SK-N-SH treated with all-trans-retinoic acid at 6 μM for 48 hours (cell line): ENCODE measurements at regions not wholly inside any gene's neighbourhood (a gene's known extent, or its start where the extent isn't known, plus 50 kb on each side); places are given as distances from the start of the nearest gene placed in this dataset.

Source experiments
- ATAC-seq: fragments of 200-7000 bp; cut with Tn5 transposase; 3 replicates; pipeline ENCODE4 v1.9.1; 2020; ENCODE audit warnings: mild to moderate bottlenecking, moderate library complexity
- ARNTL ChIP-seq: fragments of 450-650 bp; formaldehyde crosslinking; IDR thresholded peaks from 2 replicates; pipeline ENCODE4 v1.5.0; 2020; ENCODE audit warnings: low read depth, mild to moderate bottlenecking, moderate library complexity, borderline replicate concordance
- BACH2 ChIP-seq: fragments of 250-450 bp; sonication (Bioruptor Pico); IDR thresholded peaks from 2 replicates; pipeline ENCODE4 v1.9.0; 2021; ENCODE audit warnings: mild to moderate bottlenecking, borderline replicate concordance
- CREB5 ChIP-seq: fragments of 250-450 bp; sonication (Bioruptor Pico); IDR thresholded peaks from 2 replicates; pipeline ENCODE4 v1.5.1; 2020; ENCODE audit warnings: low read depth, mild to moderate bottlenecking, moderate library complexity
- CSDC2 ChIP-seq: fragments of 250-450 bp; sonication (Bioruptor Pico); IDR thresholded peaks from 2 replicates; pipeline ENCODE4 v1.5.0; 2020; ENCODE audit warnings: mild to moderate bottlenecking, moderate library complexity
- ESRRG ChIP-seq: fragments of 250-450 bp; sonication (Bioruptor Pico); IDR thresholded peaks from 2 replicates; pipeline ENCODE4 v1.6.1; 2021; ENCODE audit warnings: mild to moderate bottlenecking
- GLIS3 ChIP-seq: fragments of 250-450 bp; sonication (Bioruptor Pico); IDR thresholded peaks from 2 replicates; pipeline ENCODE4 v1.5.0; 2020; ENCODE audit warnings: mild to moderate bottlenecking, moderate library complexity
- PATZ1 ChIP-seq: fragments of 250-450 bp; sonication (Bioruptor Pico); IDR thresholded peaks from 2 replicates; pipeline ENCODE4 v1.8.0; 2020; ENCODE audit warnings: mild to moderate bottlenecking, moderate library complexity, borderline replicate concordance
- POU6F1 ChIP-seq: fragments of 250-450 bp; sonication (Bioruptor Pico); IDR thresholded peaks from 2 replicates; pipeline ENCODE4 v1.8.0; 2021; ENCODE audit warnings: low read depth, mild to moderate bottlenecking, moderate library complexity, borderline replicate concordance
- RARB ChIP-seq: fragments of 250-450 bp; sonication (Bioruptor Pico); IDR thresholded peaks from 2 replicates; pipeline ENCODE4 v1.8.0; 2021; ENCODE audit warnings: mild to moderate bottlenecking, moderate library complexity
- SNAI2 ChIP-seq: fragments of 250-450 bp; sonication (Bioruptor Pico); IDR thresholded peaks from 2 replicates; pipeline ENCODE4 v1.5.0; 2020; ENCODE audit warnings: mild to moderate bottlenecking, moderate library complexity
- TCF4 ChIP-seq: fragments of 250-450 bp; sonication (Bioruptor Pico); IDR thresholded peaks from 2 replicates; pipeline ENCODE4 v1.8.0; 2021; ENCODE audit warnings: mild to moderate bottlenecking, moderate library complexity, borderline replicate concordance
- TOX ChIP-seq: fragments of 250-450 bp; sonication (Bioruptor Pico); IDR thresholded peaks from 2 replicates; pipeline ENCODE4 v1.8.0; 2021; ENCODE audit warnings: mild to moderate bottlenecking, moderate library complexity, borderline replicate concordance
- TSHZ2 ChIP-seq: fragments of 250-450 bp; sonication (Bioruptor Pico); IDR thresholded peaks from 2 replicates; pipeline ENCODE4 v1.5.0; 2020; ENCODE audit warnings: mild to moderate bottlenecking, moderate library complexity
- ZC3H10 ChIP-seq: fragments of 250-450 bp; sonication (Bioruptor Pico); IDR thresholded peaks from 2 replicates; pipeline ENCODE4 v1.5.1; 2021; ENCODE audit warnings: mild to moderate bottlenecking, moderate library complexity
- ZFP3 ChIP-seq: fragments of 250-450 bp; sonication (Bioruptor Pico); IDR thresholded peaks from 2 replicates; pipeline ENCODE4 v1.5.0; 2020; ENCODE audit warnings: mild to moderate bottlenecking, moderate library complexity
- ZFP30 ChIP-seq: fragments of 450-650 bp; formaldehyde crosslinking; IDR thresholded peaks from 2 replicates; pipeline ENCODE4 v1.5.0; 2022; ENCODE audit warnings: mild to moderate bottlenecking, moderate library complexity
- ZNF565 ChIP-seq: fragments of 450-650 bp; formaldehyde crosslinking; conservative IDR thresholded peaks from 2 replicates; pipeline ENCODE4 v1.5.0; 2020; ENCODE audit warnings: low read depth, mild to moderate bottlenecking, moderate library complexity
- ZNF70 ChIP-seq: fragments of 450-650 bp; formaldehyde crosslinking; IDR thresholded peaks from 2 replicates; pipeline ENCODE4 v1.5.0; 2020; ENCODE audit warnings: mild to moderate bottlenecking, moderate library complexity
- ZNF8 ChIP-seq: fragments of 450-650 bp; formaldehyde crosslinking; IDR thresholded peaks from 2 replicates; pipeline ENCODE4 v1.5.0; 2020; ENCODE audit warnings: mild to moderate bottlenecking, moderate library complexity

- ATAC-seq: no peak
- TF ChIP-seq TOX (CRISPR knock-in tag) (no peak), SNAI2 (CRISPR knock-in tag) (no peak), ZNF8 (CRISPR knock-in tag) (no peak)
Measured at GRCh38 chr3:167918008-167918596, 177.6 kb downstream of the GOLIM4 start.

- TF ChIP-seq ZC3H10 (CRISPR knock-in tag) (no peak), ARNTL (CRISPR knock-in tag) (no peak), TSHZ2 (CRISPR knock-in tag) (no peak), PATZ1 (CRISPR knock-in tag) (no peak), ZFP3 (no peak), ZFP30 (CRISPR knock-in tag) (no peak), ESRRG (CRISPR knock-in tag) (no peak), RARB (no peak), CSDC2 (CRISPR knock-in tag) (no peak), BACH2 (CRISPR knock-in tag) (no peak), ZNF70 (CRISPR knock-in tag) (no peak), ZNF565 (CRISPR knock-in tag) (no peak), GLIS3 (CRISPR knock-in tag) (no peak), ZNF8 (CRISPR knock-in tag) (no peak), TCF4 (CRISPR knock-in tag) (no peak)
- ATAC-seq: peak; percentile 80
Measured at GRCh38 chr3:167913219-167913835, 177.8 kb downstream of the SERPINI1 start.

- ATAC-seq: no peak
- TF ChIP-seq RARB: no peak
- no peak for TF ChIP-seq PATZ1 (CRISPR knock-in tag)
- no peak for TF ChIP-seq TCF4 (CRISPR knock-in tag)
- TF ChIP-seq CREB5: no peak
- TF ChIP-seq POU6F1 (CRISPR knock-in tag): no peak
- TF ChIP-seq, all 23 proteins: peak for 0
Measured at GRCh38 chr3:167909952-167910351, 174.4 kb downstream of the SERPINI1 start.
